Gastrocnemius medialis (tissue), 4 donors: ENCODE measurements at regions not wholly inside any gene's neighbourhood (a gene's known extent, or its start where the extent isn't known, plus 50 kb on each side); places are given as distances from the start of the nearest gene placed in this dataset.

ENCODE experiments used
- ATAC-seq, 2 donors: fragments of 150-250 bp; one replicate each; pipeline ENCODE4 v1.9.1; 2016
- DNase-seq, 2 donors: peaks; one replicate each; pipeline ENCODE4 v3.0.0-alpha.2; 2019
- H3K27ac ChIP-seq, 4 donors: fragments of 200-600 bp; sonication (generic); 1 replicate in 1 of 4; 2 replicates in 3 of 4; pipeline ENCODE4 v1.5.1; 2016 to 2018; ENCODE audit warnings: mild to moderate bottlenecking in 2 of 4, moderate library complexity in 1 of 4
- H3K27me3 ChIP-seq, 3 donors: fragments of 200-600 bp; sonication (generic) in 2 of 3; 1 replicate in 1 of 3; 2 replicates in 2 of 3; pipeline versions ENCODE4 v1.5.1 to v1.6.0; 2016 to 2019; ENCODE audit warnings: mild to moderate bottlenecking in 1 of 3, moderate library complexity in 1 of 3
- H3K36me3 ChIP-seq, 2 donors: fragments of 200-600 bp; sonication (generic) in 1 of 2; one replicate each; pipeline ENCODE4 v1.5.1; 2017 to 2018
- H3K4me1 ChIP-seq, 2 donors: fragments of 200-600 bp; sonication (generic) in 1 of 2; one replicate each; pipeline ENCODE4 v1.5.1; 2016 to 2017; ENCODE audit warnings: mild to moderate bottlenecking in 2 of 2
- H3K4me3 ChIP-seq, 4 donors: fragments of 200-600 bp; sonication (generic) in 3 of 4; 1 replicate in 1 of 4; 2 replicates in 3 of 4; pipeline ENCODE4 v1.5.1; 2016 to 2019; ENCODE audit warnings: mild to moderate bottlenecking in 2 of 4
- H3K9me3 ChIP-seq, 3 donors: fragments of 200-600 bp; sonication (generic) in 2 of 3; 1 replicate in 1 of 3; 2 replicates in 2 of 3; pipeline ENCODE4 v1.5.1; 2016 to 2019
- POLR2A ChIP-seq, 2 donors: fragments of 450-650 bp; IDR thresholded peaks; one replicate each; pipeline ENCODE4 v1.6.1; 2017; ENCODE audit warnings: antibody characterized with exemption in 2 of 2, mild to moderate bottlenecking in 2 of 2, moderate library complexity in 2 of 2
- in situ Hi-C, 4 donors: fragments of 200-750 bp; cut with MboI; loops; one replicate each; pipeline versions ENCODE4 v1.15.0 to v1.8.0; 2017; ENCODE audit warnings: low sequenced_read_pairs in 4 of 4
- intact Hi-C: fragments of 100-400 bp; cut with DNase I; formaldehyde crosslinking; loops from one replicate; pipeline ENCODE4 v1.15.1; 2023; ENCODE audit warnings: low total_unique reads
- TF ChIP-seq, protein P1 (sequence below), 5 experiments: fragments of 450-650 bp in 3 of 5; fragments of 200-600 bp in 2 of 5; sonication (generic) in 2 of 5; IDR thresholded peaks in 4 of 5; conservative IDR thresholded peaks in 1 of 5; 1 replicate in 4 of 5; 2 replicates in 1 of 5; pipeline ENCODE4 v1.5.1; 2016 to 2019; ENCODE audit warnings: antibody characterized with exemption in 5 of 5, mild to moderate bottlenecking in 3 of 5, moderate library complexity in 3 of 5

DNA sequence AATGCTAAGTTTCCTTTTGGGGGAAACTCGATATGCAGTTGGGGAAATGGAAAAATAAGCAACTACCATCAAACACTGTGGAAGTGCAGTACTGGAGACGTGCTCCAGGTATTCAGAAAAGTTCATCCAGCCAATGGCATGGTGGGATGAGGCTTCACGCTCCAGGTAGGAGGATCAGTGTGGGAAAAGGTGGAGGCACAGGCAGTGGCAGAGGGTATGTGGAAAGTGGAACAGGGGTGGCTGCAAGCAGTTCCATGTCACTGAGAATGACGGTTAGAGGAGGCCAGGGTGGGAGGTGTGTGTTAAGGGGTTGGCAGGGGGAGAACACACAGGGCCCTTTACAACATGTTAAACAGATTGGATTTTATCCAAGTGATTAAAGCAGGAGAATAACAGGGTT, 105.1 kb upstream of the NCAM1 start:
- no peak for DNase-seq
- Histone ChIP-seq H3K9me3 (no peaks in the 10 kb centered on the region), H3K4me3 (no peak overlapping the region), H3K27ac (no peak overlapping the region), H3K4me1 (peaks cover 5 to 20% of the 10 kb centered on the region in 2 donors), H3K36me3 (no peaks in the 10 kb centered on the region), H3K27me3 (no peaks in the 10 kb centered on the region)
- TF ChIP-seq, protein P1, sequence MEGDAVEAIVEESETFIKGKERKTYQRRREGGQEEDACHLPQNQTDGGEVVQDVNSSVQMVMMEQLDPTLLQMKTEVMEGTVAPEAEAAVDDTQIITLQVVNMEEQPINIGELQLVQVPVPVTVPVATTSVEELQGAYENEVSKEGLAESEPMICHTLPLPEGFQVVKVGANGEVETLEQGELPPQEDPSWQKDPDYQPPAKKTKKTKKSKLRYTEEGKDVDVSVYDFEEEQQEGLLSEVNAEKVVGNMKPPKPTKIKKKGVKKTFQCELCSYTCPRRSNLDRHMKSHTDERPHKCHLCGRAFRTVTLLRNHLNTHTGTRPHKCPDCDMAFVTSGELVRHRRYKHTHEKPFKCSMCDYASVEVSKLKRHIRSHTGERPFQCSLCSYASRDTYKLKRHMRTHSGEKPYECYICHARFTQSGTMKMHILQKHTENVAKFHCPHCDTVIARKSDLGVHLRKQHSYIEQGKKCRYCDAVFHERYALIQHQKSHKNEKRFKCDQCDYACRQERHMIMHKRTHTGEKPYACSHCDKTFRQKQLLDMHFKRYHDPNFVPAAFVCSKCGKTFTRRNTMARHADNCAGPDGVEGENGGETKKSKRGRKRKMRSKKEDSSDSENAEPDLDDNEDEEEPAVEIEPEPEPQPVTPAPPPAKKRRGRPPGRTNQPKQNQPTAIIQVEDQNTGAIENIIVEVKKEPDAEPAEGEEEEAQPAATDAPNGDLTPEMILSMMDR (IDR thresholded peaks at IDR 0.05 in 4 of 5, conservative IDR thresholded peaks at IDR 0.05 in 1 of 5), result no peak
- no peak for TF ChIP-seq POLR2A (IDR thresholded peaks at IDR 0.05)
- intact Hi-C loops (no loop called here), in situ Hi-C loops (no loop called here)
- ATAC-seq, result no peak

DNA sequence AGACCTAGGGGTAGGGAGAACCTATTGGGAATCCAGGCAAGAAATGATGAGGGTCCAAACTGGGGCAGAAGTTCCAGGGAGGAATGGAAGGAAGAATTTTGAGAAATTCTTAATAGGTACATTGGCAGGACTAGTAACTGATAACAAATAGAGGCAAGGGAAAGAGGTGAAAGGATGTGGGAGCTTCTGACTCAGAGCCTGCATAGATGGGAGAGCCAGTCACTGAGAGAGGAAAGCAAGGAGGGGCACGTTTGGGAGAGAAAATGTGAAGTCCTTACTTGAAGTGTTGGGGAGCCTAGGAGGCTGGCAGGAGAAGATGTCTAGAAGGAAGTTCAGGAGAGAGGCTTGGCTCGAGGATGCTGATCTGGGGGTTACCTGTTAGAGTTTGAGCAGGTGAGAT, 104.6 kb upstream of the NCAM1 start:
- H3K27ac ChIP-seq, result no peak overlapping the region
- no peak for TF ChIP-seq POLR2A (IDR thresholded peaks at IDR 0.05)
- TF ChIP-seq, protein P1 (IDR thresholded peaks at IDR 0.05 in 4 of 5, conservative IDR thresholded peaks at IDR 0.05 in 1 of 5), result no peak
- intact Hi-C loops, result no loop called here

DNA sequence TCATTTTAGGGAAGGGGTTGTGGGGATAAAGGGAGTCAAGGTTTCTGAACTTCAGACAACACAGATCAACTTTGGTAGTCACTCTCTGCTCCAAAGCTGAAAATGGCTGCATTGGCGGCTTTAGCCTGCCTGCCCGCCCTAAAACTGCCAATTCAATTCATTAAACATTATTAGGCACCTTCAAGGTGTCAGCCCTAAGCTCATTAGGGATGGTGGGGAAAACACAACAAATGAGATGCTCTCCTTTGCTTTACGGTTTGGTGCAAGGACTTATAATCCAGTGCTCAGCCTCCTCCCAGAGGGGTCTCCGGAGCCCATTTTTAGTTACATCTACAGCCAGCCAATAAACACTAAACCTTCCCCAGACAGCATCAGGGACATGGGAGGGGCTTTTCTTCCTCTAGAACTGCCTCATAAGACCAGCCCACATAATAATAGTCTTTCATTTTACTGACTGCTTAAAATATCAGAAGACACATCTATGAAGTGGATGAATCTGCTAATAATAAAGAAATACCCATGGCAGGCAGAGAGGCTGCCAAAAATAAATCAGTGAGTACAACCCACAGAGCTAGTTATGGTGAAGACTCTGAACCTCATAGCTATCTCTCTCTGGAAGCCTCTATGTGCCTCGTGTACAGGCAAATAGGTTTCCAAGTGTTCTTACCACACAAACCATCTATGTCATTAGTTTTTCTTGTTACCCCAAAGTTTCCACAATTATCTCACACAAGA, 102.8 kb upstream of the NCAM1 start:
- Histone ChIP-seq H3K27ac (no peak overlapping the region), H3K27me3 (no peaks in the 10 kb centered on the region), H3K36me3 (no peaks in the 10 kb centered on the region), H3K4me1 (peaks cover 0 to 12% of the 10 kb centered on the region in 2 donors), H3K9me3 (no peaks in the 10 kb centered on the region), H3K4me3 (no peak overlapping the region)
- no peak for DNase-seq
- intact Hi-C loops, result no loop called here
- in situ Hi-C loops, result no loop called here
- ATAC-seq, result no peak
- TF ChIP-seq POLR2A (IDR thresholded peaks at IDR 0.05), result no peak
- TF ChIP-seq, protein P1 (IDR thresholded peaks at IDR 0.05 in 4 of 5, conservative IDR thresholded peaks at IDR 0.05 in 1 of 5), result no peak

More for the DNA sequence above, 104.6 kb upstream of the NCAM1 start:
- ATAC-seq (no peak), DNase-seq (no peak)
- Histone ChIP-seq H3K9me3 (no peaks in the 10 kb centered on the region), H3K4me1 (peaks cover 5 to 20% of the 10 kb centered on the region in 2 donors), H3K36me3 (no peaks in the 10 kb centered on the region), H3K27me3 (no peaks in the 10 kb centered on the region), H3K4me3 (no peak overlapping the region)
- in situ Hi-C loops, result no loop called here

DNA sequence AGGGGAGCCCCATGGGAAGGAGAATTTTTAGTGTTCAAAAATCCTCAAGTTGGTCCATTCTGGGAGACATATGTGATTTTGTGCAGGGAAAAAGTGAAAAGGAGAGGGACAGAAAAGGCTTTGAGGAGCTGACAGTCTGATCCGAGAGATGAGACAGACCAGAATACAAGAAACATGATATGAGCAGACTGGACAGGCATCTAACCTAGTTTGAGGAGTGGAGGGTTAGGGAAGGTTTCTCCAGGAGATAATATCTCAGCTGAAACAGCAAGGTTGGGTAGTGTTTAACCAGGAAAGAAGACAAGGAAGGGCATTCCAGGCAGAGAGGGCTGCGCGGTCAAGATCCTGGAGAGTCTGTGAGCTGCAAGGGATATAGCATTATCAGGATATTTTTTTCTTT, 101.4 kb upstream of the NCAM1 start:
- H3K9me3 ChIP-seq, result no peaks in the 10 kb centered on the region
- DNase-seq (no peak), ATAC-seq (peak in 1 of 2 donors; percentile 65)
- no peak for TF ChIP-seq POLR2A (IDR thresholded peaks at IDR 0.05)
- TF ChIP-seq, protein P1 (IDR thresholded peaks at IDR 0.05 in 4 of 5, conservative IDR thresholded peaks at IDR 0.05 in 1 of 5), result no peak
- no peaks in the 10 kb centered on the region for H3K27me3 ChIP-seq
- no peak overlapping the region for H3K27ac ChIP-seq
- no peaks in the 10 kb centered on the region for H3K36me3 ChIP-seq
- no peak overlapping the region for H3K4me3 ChIP-seq
- intact Hi-C loops (no loop called here), in situ Hi-C loops (no loop called here)
- H3K4me1 ChIP-seq, result peaks cover 0 to 12% of the 10 kb centered on the region in 2 donors

DNA sequence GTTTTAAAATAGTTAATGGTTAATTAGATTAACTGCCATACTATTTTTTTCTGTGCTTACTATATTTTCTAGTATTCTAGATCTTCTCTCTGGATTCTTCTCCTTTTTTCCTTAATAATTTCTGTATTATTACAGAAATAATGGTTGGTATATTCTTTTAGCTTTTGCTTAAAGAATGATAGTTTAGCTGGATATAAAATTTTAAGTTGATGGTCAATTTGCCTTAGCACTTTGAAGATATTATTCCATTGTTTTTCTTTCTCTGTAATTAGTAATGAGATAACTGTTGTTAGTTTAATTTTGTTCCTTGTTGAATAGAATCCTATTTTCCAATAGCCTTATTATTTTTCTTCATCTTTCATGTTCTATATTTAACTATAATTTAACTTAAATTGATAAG, 99.9 kb upstream of the NCAM1 start:
- Histone ChIP-seq H3K4me3 (no peak overlapping the region), H3K9me3 (no peaks in the 10 kb centered on the region), H3K36me3 (no peaks in the 10 kb centered on the region), H3K27ac (no peak overlapping the region), H3K27me3 (no peaks in the 10 kb centered on the region), H3K4me1 (peaks cover 0 to 12% of the 10 kb centered on the region in 2 donors)
- no peak for DNase-seq
- ATAC-seq, result no peak
- intact Hi-C loops, result no loop called here
- TF ChIP-seq, protein P1 (IDR thresholded peaks at IDR 0.05 in 4 of 5, conservative IDR thresholded peaks at IDR 0.05 in 1 of 5), result no peak
- no peak for TF ChIP-seq POLR2A (IDR thresholded peaks at IDR 0.05)
- in situ Hi-C loops, result no loop called here
